HG02759 (cell line): ENCODE measurements at regions not wholly inside any gene's neighbourhood (a gene's known extent, or its start where the extent isn't known, plus 50 kb on each side); places are given as distances from the start of the nearest gene placed in this dataset.

Experiments
- ATAC-seq: cut with Tn5 transposase; IDR thresholded peaks from one replicate; pipeline ENCODE4 v1.9.1; 2021; ENCODE audit warnings: mild to moderate bottlenecking, moderate library complexity; ENCODE audit not compliant: unreplicated experiment

- no peak for ATAC-seq
Observed at GRCh38 chr2:45337481-45337880, 273.6 kb downstream of the SRBD1 start.

GRCh38 chr2:45334205-45334604, 276.9 kb downstream of the SRBD1 start:
- no peak for ATAC-seq

- no peak for ATAC-seq
Observed at GRCh38 chr2:45332567-45332966, 278.5 kb downstream of the SRBD1 start.

- no peak for ATAC-seq
Observed at GRCh38 chr2:45332094-45332493, 279.0 kb downstream of the SRBD1 start.

GRCh38 chr2:45331410-45331786, 279.7 kb downstream of the SRBD1 start:
- no peak for ATAC-seq

GRCh38 chr2:45330637-45331409, 280.2 kb downstream of the SRBD1 start:
- ATAC-seq = no peak

GRCh38 chr2:45330108-45330507, 281.0 kb downstream of the SRBD1 start:
- ATAC-seq = no peak

- ATAC-seq = no peak
Observed at GRCh38 chr2:45329045-45329677, 281.9 kb downstream of the SRBD1 start.

GRCh38 chr2:45328264-45328870, 282.7 kb downstream of the SRBD1 start:
- no peak for ATAC-seq

- ATAC-seq = no peak
Observed at GRCh38 chr2:45323344-45323743, 287.7 kb downstream of the SRBD1 start.

- no peak for ATAC-seq
Observed at GRCh38 chr2:45320956-45321355, 290.1 kb downstream of the SRBD1 start.

GRCh38 chr2:45319683-45320455, 291.2 kb downstream of the SRBD1 start:
- ATAC-seq = no peak

- no peak for ATAC-seq
Observed at GRCh38 chr2:45318686-45319085, 292.4 kb downstream of the SRBD1 start.

- ATAC-seq = no peak
Observed at GRCh38 chr2:45316576-45317338, 294.3 kb downstream of the SRBD1 start.

GRCh38 chr2:45315861-45316260, 295.2 kb downstream of the SRBD1 start:
- no peak for ATAC-seq

- ATAC-seq = no peak
Observed at GRCh38 chr2:45312275-45312674, 298.8 kb downstream of the SRBD1 start.

GRCh38 chr2:45311559-45311958, 299.5 kb downstream of the SRBD1 start:
- no peak for ATAC-seq

- ATAC-seq = no peak
Observed at GRCh38 chr2:45307147-45307546, 297.9 kb upstream of the SIX2 start.

GRCh38 chr2:45305599-45305998, 296.3 kb upstream of the SIX2 start:
- no peak for ATAC-seq

GRCh38 chr2:45303417-45304202, 294.4 kb upstream of the SIX2 start:
- ATAC-seq = no peak
